Uterus (tissue), 3 donors: ENCODE measurements at regions not wholly inside any gene's neighbourhood (a gene's known extent, or its start where the extent isn't known, plus 50 kb on each side); places are given as distances from the start of the nearest gene placed in this dataset.

ENCODE experiments used
- DNase-seq, 2 donors: peaks; one replicate each; pipeline ENCODE4 v3.0.0-alpha.2; 2019 to 2020
- H3K27ac ChIP-seq, 2 donors: fragments of 200-600 bp; sonication (generic); 1 replicate in 1 of 2; 2 replicates in 1 of 2; pipeline ENCODE4 v1.5.1; 2016 to 2018
- H3K27me3 ChIP-seq, 2 donors: fragments of 200-600 bp; sonication (generic); one replicate each; pipeline ENCODE4 v1.5.1; 2018 to 2019; ENCODE audit warnings: control low read depth in 1 of 2
- H3K36me3 ChIP-seq, 2 donors: fragments of 200-600 bp; sonication (generic); one replicate each; pipeline ENCODE4 v1.5.1; 2019; ENCODE audit warnings: control low read depth in 1 of 2
- H3K4me1 ChIP-seq, 2 donors: fragments of 200-600 bp; sonication (generic); one replicate each; pipeline ENCODE4 v1.5.1; 2018 to 2019; ENCODE audit warnings: control low read depth in 1 of 2
- H3K4me3 ChIP-seq, 2 donors: fragments of 200-600 bp; sonication (generic); 1 replicate in 1 of 2; 2 replicates in 1 of 2; pipeline ENCODE4 v1.5.1; 2018 to 2019; ENCODE audit warnings: mild to moderate bottlenecking in 1 of 2
- H3K9me3 ChIP-seq, 2 donors: fragments of 200-600 bp; sonication (generic); one replicate each; pipeline ENCODE4 v1.5.1; 2019; ENCODE audit warnings: control low read depth in 1 of 2
- CTCF ChIP-seq, 4 experiments: fragments of 200-600 bp in 2 of 4; fragments of 450-650 bp in 2 of 4; sonication (generic) in 2 of 4; IDR thresholded peaks; one replicate each; pipeline ENCODE4 v1.5.1; 2016 to 2019; ENCODE audit warnings: antibody characterized with exemption in 4 of 4, mild to moderate bottlenecking in 2 of 4, moderate library complexity in 1 of 4
- POLR2A ChIP-seq, 2 donors: fragments of 450-650 bp; IDR thresholded peaks; one replicate each; pipeline ENCODE4 v1.6.1; 2016; ENCODE audit warnings: antibody characterized with exemption in 2 of 2, mild to moderate bottlenecking in 1 of 2, moderate library complexity in 1 of 2
- intact Hi-C: fragments of 100-400 bp; cut with DNase I; formaldehyde crosslinking; loops from one replicate; pipeline ENCODE4 v1.15.1; 2023; ENCODE audit warnings: low total_unique reads
- donor health status: DM: yes; HTN: yes; CAD: no.

- no peak for DNase-seq
- no peak for TF ChIP-seq CTCF (IDR thresholded peaks at IDR 0.05)
- no peak for TF ChIP-seq POLR2A (IDR thresholded peaks at IDR 0.05)
- H3K9me3 ChIP-seq: no peaks in the 10 kb centered on the region
- intact Hi-C loops: no loop called here
- no peaks in the 10 kb centered on the region for H3K4me1 ChIP-seq
- H3K4me3 ChIP-seq: no peak overlapping the region
- no peaks in the 10 kb centered on the region for H3K36me3 ChIP-seq
- H3K27me3 ChIP-seq: no peaks in the 10 kb centered on the region
- no peak overlapping the region for H3K27ac ChIP-seq
These were observed 214.8 kb downstream of the MATN1 start for GRCh38 chr1:30508611-30509010.

GRCh38 chr1:30508175-30508448 lies 215.3 kb downstream of the MATN1 start:
- TF ChIP-seq CTCF (IDR thresholded peaks at IDR 0.05): no peak
- no peak for TF ChIP-seq POLR2A (IDR thresholded peaks at IDR 0.05)
- Histone ChIP-seq H3K36me3 (no peaks in the 10 kb centered on the region), H3K4me3 (no peak overlapping the region), H3K4me1 (no peaks in the 10 kb centered on the region), H3K27me3 (no peaks in the 10 kb centered on the region), H3K27ac (no peak overlapping the region), H3K9me3 (no peaks in the 10 kb centered on the region)
- no peak for DNase-seq
- intact Hi-C loops: no loop called here

GRCh38 chr1:30507401-30508174 lies 215.8 kb downstream of the MATN1 start:
- H3K27ac ChIP-seq: no peak overlapping the region
- no peaks in the 10 kb centered on the region for H3K27me3 ChIP-seq
- intact Hi-C loops: no loop called here
- no peak for DNase-seq
- no peaks in the 10 kb centered on the region for H3K9me3 ChIP-seq
- H3K4me3 ChIP-seq: no peak overlapping the region
- H3K4me1 ChIP-seq: no peaks in the 10 kb centered on the region
- H3K36me3 ChIP-seq: no peaks in the 10 kb centered on the region
- no peak for TF ChIP-seq POLR2A (IDR thresholded peaks at IDR 0.05)

GRCh38 chr1:30507016-30507312 lies 216.4 kb downstream of the MATN1 start:
- intact Hi-C loops: no loop called here
- no peak for DNase-seq

GRCh38 chr1:30506291-30507015 lies 216.9 kb downstream of the MATN1 start:
- Histone ChIP-seq H3K9me3 (no peaks in the 10 kb centered on the region), H3K4me3 (no peak overlapping the region), H3K27ac (no peak overlapping the region), H3K4me1 (no peaks in the 10 kb centered on the region), H3K27me3 (no peaks in the 10 kb centered on the region), H3K36me3 (no peaks in the 10 kb centered on the region)
- no peak for DNase-seq
- intact Hi-C loops: no loop called here
- TF ChIP-seq CTCF (IDR thresholded peaks at IDR 0.05): no peak
- no peak for TF ChIP-seq POLR2A (IDR thresholded peaks at IDR 0.05)

More at GRCh38 chr1:30507016-30507312, 216.4 kb downstream of the MATN1 start:
- Histone ChIP-seq H3K4me1 (no peaks in the 10 kb centered on the region), H3K27me3 (no peaks in the 10 kb centered on the region), H3K27ac (no peak overlapping the region), H3K4me3 (no peak overlapping the region), H3K9me3 (no peaks in the 10 kb centered on the region), H3K36me3 (no peaks in the 10 kb centered on the region)
- no peak for TF ChIP-seq POLR2A (IDR thresholded peaks at IDR 0.05)
- TF ChIP-seq CTCF (IDR thresholded peaks at IDR 0.05): no peak
